ENCODE measurements at regions not wholly inside any gene's neighbourhood (a gene's known extent, or its start where the extent isn't known, plus 50 kb on each side); places are given as distances from the start of the nearest gene placed in this dataset.
A peak's percentile ranks its signal among the peaks of the same experiment; 100 is the strongest.
"Not testable (repeated sequence)": the region's sequence is repeated elsewhere in the genome, so short reads cannot be mapped to it uniquely, and the experiment has no call there.

DNA sequence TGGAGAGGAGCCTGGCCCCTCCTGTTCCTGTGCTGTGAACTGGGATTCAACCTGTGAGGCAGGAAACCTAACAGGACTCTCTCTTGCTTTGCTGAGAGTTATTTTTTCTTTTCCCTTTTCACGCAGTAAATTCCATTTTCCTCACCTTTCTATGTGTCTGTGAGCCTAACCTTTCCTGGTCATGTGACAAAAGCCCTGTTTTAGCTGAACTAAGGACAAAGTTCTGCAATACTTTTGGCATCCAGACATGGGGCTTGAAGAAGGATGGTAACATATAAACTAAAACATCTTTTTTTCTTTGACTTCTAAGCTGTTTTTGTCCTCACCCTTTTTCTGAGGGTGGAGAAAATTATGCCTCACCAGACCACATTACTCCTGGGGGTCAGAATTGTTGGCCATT, 368.5 kb downstream of the HTR1B start:
- H3K4me3 Mint-ChIP-seq = no peak overlapping the region

DNA sequence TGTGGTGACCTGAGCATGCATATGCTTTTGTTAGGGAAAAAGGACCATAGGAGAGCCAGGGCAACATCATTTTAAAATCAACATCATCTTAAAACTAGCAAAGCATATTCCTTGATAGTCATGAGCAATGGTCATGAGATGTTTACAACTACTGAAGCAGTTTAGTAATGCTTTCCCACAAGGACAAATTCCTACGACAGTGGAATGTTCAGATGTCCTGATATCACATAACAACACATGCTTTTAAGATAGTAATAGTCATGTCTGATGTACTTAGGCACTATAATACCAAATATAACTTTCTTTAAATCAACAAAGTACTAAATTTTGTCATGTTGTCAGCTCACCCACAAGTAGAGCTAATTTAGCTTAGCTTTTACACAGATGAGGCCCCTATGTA, 370.3 kb downstream of the HTR1B start:
- Mint-ChIP-seq H3K4me3 (no peak overlapping the region), H3K27ac (no peak overlapping the region), H3K4me1 (no peaks in the 10 kb centered on the region), H3K9me3 (peaks cover 0 to 8% of the 10 kb centered on the region in 2 donors), H3K27me3 (no peaks in the 10 kb centered on the region)
- DNase-seq = no peak
- ATAC-seq = no peak

More for the DNA sequence above, 368.5 kb downstream of the HTR1B start:
- no peak overlapping the region for H3K27ac Mint-ChIP-seq
- ATAC-seq = no peak
- peaks cover 3 to 4% of the 10 kb centered on the region in 2 donors for H3K9me3 Mint-ChIP-seq
- DNase-seq = no peak
- no peaks in the 10 kb centered on the region for H3K4me1 Mint-ChIP-seq
- H3K27me3 Mint-ChIP-seq = no peaks in the 10 kb centered on the region

DNA sequence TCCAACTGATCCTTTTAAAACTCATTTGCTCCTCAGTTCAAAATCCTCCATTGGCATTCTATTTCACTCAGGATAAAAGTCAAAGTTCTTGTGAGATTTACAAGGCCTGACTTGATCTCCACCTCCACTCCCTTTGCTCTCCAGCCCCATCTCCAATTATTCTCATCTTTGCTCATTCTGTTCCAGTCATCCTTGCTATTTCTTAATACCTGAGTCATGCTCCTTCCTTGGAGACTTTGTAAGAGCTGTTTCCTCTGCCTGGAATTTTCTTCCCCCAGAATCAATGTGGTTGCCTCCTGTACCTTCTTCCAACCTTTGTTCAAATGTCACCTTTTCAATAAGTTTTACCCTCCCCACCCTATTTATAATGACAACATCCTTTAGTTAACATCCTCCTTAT, 373.5 kb downstream of the HTR1B start:
- no peak overlapping the region for H3K27ac Mint-ChIP-seq

DNA sequence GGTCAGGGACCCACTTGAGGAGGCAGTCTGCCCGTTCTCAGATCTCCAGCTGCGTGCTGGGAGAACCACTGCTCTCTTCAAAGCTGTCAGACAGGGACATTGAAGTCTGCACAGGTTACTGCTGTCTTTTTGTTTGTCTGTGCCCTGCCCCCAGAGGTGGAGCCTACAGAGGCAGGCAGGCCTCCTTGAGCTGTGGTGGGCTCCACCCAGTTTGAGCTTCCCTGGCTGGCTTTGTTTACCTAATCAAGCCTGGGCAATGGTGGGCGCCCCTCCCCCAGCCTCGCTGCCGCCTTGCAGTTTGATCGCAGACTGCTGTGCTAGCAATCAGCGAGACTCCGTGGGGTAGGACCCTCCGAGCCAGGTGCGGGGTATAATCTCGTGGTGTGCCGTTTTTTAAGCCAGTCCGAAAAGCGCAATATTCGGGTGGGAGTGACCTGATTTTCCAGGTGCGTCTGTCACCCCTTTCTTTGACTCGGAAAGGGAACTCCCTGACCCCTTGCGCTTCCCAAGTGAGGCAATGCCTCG, 375.4 kb downstream of the HTR1B start:
- not testable (repeated sequence) for H3K4me3 Mint-ChIP-seq, ATAC-seq, H3K9me3 Mint-ChIP-seq, H3K27me3 Mint-ChIP-seq, H3K27ac Mint-ChIP-seq, DNase-seq, H3K4me1 Mint-ChIP-seq

More for the DNA sequence above, 373.5 kb downstream of the HTR1B start:
- peaks cover 0 to 8% of the 10 kb centered on the region in 2 donors for H3K9me3 Mint-ChIP-seq
- H3K27me3 Mint-ChIP-seq = no peaks in the 10 kb centered on the region
- no peak for ATAC-seq
- DNase-seq = no peak
- no peaks in the 10 kb centered on the region for H3K4me1 Mint-ChIP-seq
- no peak overlapping the region for H3K4me3 Mint-ChIP-seq

DNA sequence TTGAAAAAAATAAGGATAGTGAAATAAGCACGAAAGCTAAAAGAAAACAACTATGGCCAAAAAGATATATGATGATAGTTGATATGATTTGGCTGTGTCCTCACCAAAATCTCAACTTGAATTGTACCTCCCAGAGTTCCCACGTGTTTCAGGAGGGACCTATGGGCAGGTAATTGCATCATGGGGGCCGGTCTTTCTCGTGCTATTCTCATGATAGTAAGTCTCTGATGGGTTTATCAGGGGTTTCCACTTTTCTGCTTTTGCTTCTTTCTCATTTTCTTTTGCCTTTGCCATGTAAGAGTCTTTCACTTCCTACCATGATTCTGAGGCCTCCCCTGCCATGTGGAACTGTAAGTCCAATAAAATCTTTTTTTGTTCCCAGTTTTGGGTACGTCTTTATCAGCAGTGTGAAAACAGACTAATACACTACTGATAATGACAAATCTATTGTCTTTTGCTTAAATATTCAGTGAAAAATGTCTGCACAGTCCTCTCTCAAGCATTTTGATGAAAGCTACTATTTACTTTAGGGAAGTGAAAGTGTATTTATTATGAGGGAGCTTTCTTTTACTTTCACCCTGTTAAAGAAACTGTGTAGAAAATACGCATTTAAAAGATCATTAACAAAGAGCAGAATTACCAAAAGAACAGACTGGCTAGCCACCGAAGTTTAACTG, 389.1 kb downstream of the HTR1B start:
- ATAC-seq (no peak), DNase-seq (no peak)
- no peak overlapping the region for H3K4me3 Mint-ChIP-seq
- no peaks in the 10 kb centered on the region for H3K27me3 Mint-ChIP-seq
- no peaks in the 10 kb centered on the region for H3K4me1 Mint-ChIP-seq
- H3K27ac Mint-ChIP-seq = no peak overlapping the region
- peaks cover under 1 to 15% of the 10 kb centered on the region in 2 donors for H3K9me3 Mint-ChIP-seq

DNA sequence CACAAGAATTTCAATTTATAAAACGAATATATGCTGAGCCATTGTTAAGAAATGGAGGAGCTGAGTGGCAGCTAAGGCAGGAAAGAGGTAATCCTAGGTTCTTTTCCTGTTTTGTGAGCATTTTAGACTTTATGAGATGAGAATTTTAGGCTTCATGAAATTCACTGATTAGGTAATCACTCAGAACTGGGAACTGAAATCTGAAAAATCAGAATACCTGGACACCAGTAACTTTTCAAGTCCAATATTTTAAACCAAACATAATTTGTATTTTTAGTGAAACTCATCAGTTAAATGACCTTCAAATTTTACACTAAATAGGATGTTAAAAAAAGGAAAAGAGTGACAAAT, 389.9 kb downstream of the HTR1B start:
- no peak overlapping the region for H3K27ac Mint-ChIP-seq
- no peak for ATAC-seq
- peaks cover 0 to 11% of the 10 kb centered on the region in 2 donors for H3K9me3 Mint-ChIP-seq
- no peak overlapping the region for H3K4me3 Mint-ChIP-seq
- DNase-seq = no peak
- no peaks in the 10 kb centered on the region for H3K4me1 Mint-ChIP-seq
- H3K27me3 Mint-ChIP-seq = no peaks in the 10 kb centered on the region

DNA sequence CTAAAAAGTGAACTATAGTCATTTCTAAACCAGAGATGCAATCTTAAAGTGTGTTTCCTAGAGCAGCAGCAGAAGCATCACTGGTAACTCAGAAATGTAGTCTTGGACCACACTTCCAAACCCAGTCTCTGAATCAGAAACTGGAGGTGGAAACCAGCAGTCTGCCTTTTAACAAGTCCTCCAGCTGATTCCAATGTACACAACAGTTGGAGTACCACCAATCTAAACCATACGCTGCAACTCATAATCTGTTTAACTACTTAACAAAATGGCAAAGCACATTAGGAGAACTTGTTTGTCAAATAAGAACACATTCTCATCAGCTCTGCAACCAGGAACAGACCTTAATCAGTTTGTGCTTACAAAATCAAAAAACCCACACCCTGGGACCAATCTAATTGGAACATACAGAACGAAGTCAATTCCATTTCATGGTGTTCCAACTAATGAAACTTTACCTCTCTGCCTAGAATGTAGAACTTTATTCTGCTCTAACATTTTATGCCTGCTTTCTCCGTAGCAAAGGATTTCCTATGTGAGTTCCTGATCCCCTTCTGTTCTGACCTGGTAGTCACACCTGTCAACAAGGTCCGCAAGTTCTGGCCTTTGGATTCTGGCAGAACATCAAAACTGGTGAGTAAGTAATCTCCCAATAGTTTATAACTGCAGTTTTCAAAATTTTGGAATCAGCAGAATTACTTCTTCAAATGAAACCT, 390.4 kb downstream of the HTR1B start:
- Mint-ChIP-seq H3K4me1 (no peaks in the 10 kb centered on the region), H3K27ac (no peak overlapping the region), H3K4me3 (no peak overlapping the region), H3K9me3 (peaks cover 0 to 9% of the 10 kb centered on the region in 2 donors), H3K27me3 (no peaks in the 10 kb centered on the region)
- ATAC-seq (no peak), DNase-seq (no peak)

DNA sequence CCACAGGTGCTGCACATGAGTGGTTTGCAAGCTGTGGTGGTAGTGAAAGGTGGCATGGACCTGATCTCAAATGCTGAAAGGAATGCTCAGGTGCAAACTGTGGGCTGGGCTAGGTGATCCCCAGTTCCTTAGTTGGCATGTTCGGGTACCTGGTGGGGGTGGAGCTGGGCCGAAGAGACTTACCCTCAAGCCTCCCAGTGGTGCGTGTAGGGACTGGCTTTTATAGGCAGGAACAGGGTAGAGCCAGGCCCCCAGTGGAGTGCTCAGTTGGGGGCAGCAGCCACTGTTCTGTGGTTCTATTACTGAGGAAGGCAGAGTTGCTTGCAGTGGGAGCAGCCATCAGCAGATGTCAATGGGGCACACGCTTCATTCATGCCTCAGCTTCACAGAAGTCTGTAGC, 399.8 kb downstream of the HTR1B start:
- Mint-ChIP-seq H3K4me3 (no peak overlapping the region), H3K4me1 (no peaks in the 10 kb centered on the region), H3K9me3 (peaks cover 15 to 16% of the 10 kb centered on the region in 2 donors), H3K27me3 (no peaks in the 10 kb centered on the region), H3K27ac (no peak overlapping the region)
- ATAC-seq (no peak), DNase-seq (no peak)

DNA sequence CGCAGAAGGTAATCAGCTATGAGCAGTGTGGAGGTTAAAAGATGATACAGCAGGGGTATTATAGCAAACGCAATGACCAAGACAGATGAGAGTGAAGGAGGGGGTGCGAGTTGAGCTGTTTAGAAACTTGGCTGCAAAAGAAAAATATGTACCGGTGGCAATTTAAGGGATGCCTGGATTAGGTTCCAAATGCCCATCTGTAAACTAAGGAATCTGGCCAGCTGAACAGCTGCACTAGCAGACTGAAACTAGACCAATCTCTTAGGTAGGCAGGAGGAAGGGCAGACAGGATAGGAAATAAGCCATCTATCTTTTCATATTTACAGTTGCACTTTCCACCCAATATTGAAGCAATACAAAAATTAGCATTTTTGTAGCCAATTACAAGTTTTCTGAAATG, 407.6 kb downstream of the HTR1B start:
- Mint-ChIP-seq H3K27me3 (no peaks in the 10 kb centered on the region), H3K27ac (no peak overlapping the region), H3K9me3 (peaks cover 19 to 24% of the 10 kb centered on the region in 2 donors), H3K4me3 (no peak overlapping the region), H3K4me1 (no peaks in the 10 kb centered on the region)
- ATAC-seq = no peak
- DNase-seq = no peak

DNA sequence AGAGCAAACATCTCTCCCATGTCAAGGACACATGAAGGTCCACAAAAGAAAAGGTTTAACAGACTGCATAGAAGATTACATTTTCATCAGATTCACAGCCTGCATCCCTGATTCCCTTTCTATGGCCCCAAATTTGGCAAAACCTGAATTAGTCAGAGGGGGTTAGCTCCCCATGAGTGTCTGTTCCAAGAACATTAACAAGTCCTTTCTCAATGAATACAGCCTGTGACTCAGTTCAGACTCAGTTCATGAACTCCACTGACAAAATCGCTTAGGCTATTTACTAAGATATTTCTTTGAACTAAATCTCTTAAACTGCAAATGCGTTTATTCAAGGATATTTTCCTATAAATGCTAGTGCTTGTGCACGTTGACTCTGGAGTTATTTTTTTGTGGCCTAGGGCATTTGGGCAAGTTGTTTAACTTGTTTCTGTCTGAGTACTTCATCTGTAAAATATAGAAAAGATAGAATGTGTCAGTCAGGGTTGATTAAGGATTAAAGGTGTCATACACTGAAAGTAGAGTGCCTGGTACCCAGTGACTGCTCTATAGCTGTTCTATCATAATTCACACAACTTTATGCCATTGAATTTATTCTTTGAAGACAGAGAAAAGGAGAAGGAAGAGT, 422.6 kb downstream of the HTR1B start:
- DNase-seq (no peak), ATAC-seq (no peak)
- no peaks in the 10 kb centered on the region for H3K27me3 Mint-ChIP-seq
- no peak overlapping the region for H3K27ac Mint-ChIP-seq
- no peaks in the 10 kb centered on the region for H3K4me1 Mint-ChIP-seq
- peaks cover 14 to 36% of the 10 kb centered on the region in 2 donors for H3K9me3 Mint-ChIP-seq
- H3K4me3 Mint-ChIP-seq = no peak overlapping the region

DNA sequence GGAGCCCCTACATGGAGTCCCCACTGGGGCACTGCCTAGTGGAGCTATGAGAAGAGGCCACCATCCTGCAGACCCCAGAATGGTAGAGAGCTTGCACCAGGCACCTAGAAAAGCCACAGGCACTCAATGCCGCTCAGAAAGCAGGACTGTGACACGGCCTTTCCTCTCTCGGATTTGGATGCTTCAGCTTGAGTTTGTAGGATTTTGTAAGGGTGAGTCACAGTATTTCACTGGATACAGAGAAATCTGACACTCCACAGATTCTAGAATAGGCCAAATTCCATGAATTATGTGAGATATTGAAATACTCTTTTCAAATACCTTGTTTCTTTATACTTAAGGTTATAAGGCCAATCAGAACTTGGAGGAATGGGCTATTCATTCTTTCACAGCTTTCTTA, 424.5 kb downstream of the HTR1B start:
- Mint-ChIP-seq H3K27ac (no peak overlapping the region), H3K4me3 (no peak overlapping the region), H3K27me3 (no peaks in the 10 kb centered on the region), H3K4me1 (no peaks in the 10 kb centered on the region), H3K9me3 (peaks cover 14 to 36% of the 10 kb centered on the region in 2 donors)
- ATAC-seq (no peak), DNase-seq (no peak)

DNA sequence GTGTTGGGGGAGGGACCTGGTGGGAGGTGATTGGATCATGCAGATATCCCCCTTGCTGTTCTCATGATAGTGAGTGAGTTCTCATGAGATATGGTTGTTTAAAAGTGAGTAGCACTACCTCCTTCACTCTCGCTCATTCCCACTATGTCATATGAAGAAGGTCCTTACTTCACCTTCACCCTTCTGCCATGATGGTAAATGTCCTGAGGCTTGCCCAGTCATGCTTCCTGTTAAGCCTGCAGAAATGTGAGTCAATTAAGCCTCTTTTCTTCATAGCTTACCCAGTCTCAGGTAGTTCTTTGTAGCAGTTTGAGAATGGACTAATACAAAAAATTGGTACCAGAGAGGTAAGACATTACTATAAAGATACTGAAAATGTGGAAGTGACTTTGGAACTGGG, 425.9 kb downstream of the HTR1B start:
- Mint-ChIP-seq H3K27me3 (no peaks in the 10 kb centered on the region), H3K27ac (peak overlapping the region in 1 of 2 donors; percentile 42), H3K4me1 (no peaks in the 10 kb centered on the region), H3K9me3 (peaks cover 14 to 36% of the 10 kb centered on the region in 2 donors), H3K4me3 (no peak overlapping the region)
- ATAC-seq = no peak
- no peak for DNase-seq

DNA sequence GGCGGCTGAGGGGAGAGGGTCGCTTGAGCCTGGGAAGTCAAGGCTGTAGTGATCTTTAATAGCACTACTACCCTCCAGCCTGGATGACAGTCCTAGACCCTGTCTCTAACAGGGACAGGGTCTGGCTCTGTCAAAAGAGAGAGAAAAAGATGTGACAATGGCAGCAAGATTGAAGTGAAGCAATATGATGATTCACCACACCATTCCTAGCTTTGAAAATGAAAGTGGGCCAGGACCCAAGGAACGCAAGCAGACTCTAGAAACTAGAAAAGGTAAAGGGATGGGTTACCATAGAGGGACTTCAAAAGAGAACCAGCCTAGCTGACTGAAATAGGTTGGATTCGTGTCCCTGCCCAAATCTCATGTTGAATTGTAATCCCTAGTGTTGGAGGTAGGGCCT, 426.9 kb downstream of the HTR1B start:
- ATAC-seq = no peak
- DNase-seq = no peak
- H3K27ac Mint-ChIP-seq = no peak overlapping the region
- H3K27me3 Mint-ChIP-seq = no peaks in the 10 kb centered on the region
- H3K9me3 Mint-ChIP-seq = peaks cover 14 to 36% of the 10 kb centered on the region in 2 donors
- no peaks in the 10 kb centered on the region for H3K4me1 Mint-ChIP-seq
- H3K4me3 Mint-ChIP-seq = no peak overlapping the region

DNA sequence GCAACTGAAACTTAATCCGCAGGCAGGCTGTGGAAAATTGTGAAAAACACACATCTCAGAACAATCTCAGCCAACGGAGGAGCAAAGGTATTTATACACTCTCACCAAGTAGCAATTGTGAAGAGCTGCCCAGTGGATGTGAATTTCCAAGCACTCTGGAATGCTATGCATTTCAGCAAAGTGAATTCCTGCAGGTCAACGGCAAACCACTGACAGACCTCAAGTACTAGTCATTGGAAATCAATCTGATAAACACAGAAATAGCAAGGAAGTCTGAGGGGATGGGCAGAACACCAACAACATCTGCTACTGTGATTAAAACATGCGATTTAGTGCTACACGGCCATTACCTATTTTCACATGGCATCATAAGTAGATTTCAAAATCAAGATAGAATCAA, 429.1 kb downstream of the HTR1B start:
- no peak for DNase-seq
- no peak for ATAC-seq
- no peaks in the 10 kb centered on the region for H3K4me1 Mint-ChIP-seq
- H3K4me3 Mint-ChIP-seq = no peak overlapping the region
- H3K27ac Mint-ChIP-seq = no peak overlapping the region
- peaks cover 14 to 32% of the 10 kb centered on the region in 2 donors for H3K9me3 Mint-ChIP-seq
- no peaks in the 10 kb centered on the region for H3K27me3 Mint-ChIP-seq

DNA sequence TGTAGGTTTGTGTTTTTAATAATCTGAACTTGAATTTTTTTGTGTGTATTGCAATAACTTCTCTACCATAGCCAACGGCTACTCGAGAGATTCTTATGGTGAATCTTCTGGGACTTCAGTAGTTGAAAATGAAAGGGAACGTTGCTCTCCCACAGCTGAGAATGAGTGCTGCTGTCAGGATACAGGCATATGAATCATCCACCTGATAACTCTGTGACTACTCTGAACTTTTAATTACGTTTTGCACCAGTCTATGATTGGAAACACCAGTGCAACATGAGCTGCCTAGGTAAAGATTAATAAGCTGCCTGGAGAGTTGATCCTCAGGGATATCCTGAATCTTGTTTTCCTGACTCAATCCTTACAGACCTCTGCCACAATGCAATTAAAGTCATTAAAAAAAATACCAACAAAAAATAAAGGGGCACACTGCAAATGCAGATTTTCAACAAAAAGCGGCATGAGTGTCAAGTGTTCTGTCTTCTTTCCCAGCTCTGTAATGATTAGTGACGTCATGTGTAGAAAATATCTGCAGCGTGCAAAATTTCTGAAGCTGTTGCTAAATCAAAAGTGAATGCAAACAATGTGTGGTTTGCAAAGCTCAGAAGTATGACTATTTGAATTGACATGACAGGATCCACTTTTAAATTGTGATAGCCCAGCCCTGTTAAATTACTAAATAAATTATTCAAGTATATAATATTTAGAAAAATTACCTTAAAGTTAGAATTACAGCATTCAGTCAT, 432.2 kb downstream of the HTR1B start:
- no peak for DNase-seq
- Mint-ChIP-seq H3K27ac (no peak overlapping the region), H3K4me3 (no peak overlapping the region), H3K9me3 (peaks cover 0 to 9% of the 10 kb centered on the region in 2 donors), H3K4me1 (no peaks in the 10 kb centered on the region), H3K27me3 (no peaks in the 10 kb centered on the region)
- ATAC-seq = no peak

Measured in stimulated activated naive CD8-positive, alpha-beta T cell treated with anti-CD3 and anti-CD28 coated beads, Interleukin-15, amount 100 ng/mL, for 72 hours (primary cell).